IMR-90 (cell line): ENCODE measurements at regions not wholly inside any gene's neighbourhood (a gene's known extent, or its start where the extent isn't known, plus 50 kb on each side); places are given as distances from the start of the nearest gene placed in this dataset.

Experiments
- ATAC-seq: fragments of 200-7000 bp; cut with Tn5 transposase; 2 replicates; pipeline ENCODE4 v1.9.1; 2020; ENCODE audit warnings: low read depth, mild to moderate bottlenecking, moderate library complexity
- BruUV-seq: library from RNA; stranded (reverse); fragments of 400-500 nt; replicated peaks from 2 replicates; lab custom pipeline; 2021; lab: Mats Ljungman, UMichigan
- CTCF ChIA-PET: fragments of 300-600 bp; formaldehyde crosslinking; extraction: SDS; loops from one replicate; lab custom pipeline; 2021; ENCODE audit warnings: antibody characterized with exemption; lab: Yijun Ruan, JAX
- POLR2A ChIA-PET: fragments of 300-600 bp; sonication (Branson Sonifier 250); formaldehyde crosslinking; loops from one replicate; lab custom pipeline; 2022; ENCODE audit warnings: antibody characterized with exemption; ENCODE audit not compliant: unreplicated experiment; lab: Charles Lee
- DNase-seq: peaks from one replicate; pipeline ENCODE4 v3.0.0; 2013
- H2AFZ ChIP-seq: replicated peaks from 2 replicates; pipeline ENCODE3; 2013; ENCODE audit warnings: low read length, mild to moderate bottlenecking; ENCODE audit not compliant: poor library complexity
- H2AK5ac ChIP-seq: 2 replicates; pipeline ENCODE4 v1.6.1; 2013; ENCODE audit warnings: low read depth, low read length, inconsistent platforms
- H2AK9ac ChIP-seq: replicated peaks from 2 replicates; pipeline ENCODE3; 2013; ENCODE audit warnings: mild to moderate bottlenecking, low read depth, low read length, moderate library complexity; ENCODE audit not compliant: poor library complexity
- H2BK120ac ChIP-seq: 2 replicates; pipeline ENCODE4 v1.6.1; 2013; ENCODE audit warnings: low read depth, low read length, inconsistent platforms
- H2BK15ac ChIP-seq: 3 replicates; pipeline ENCODE4 v1.6.1; 2013; ENCODE audit warnings: low read depth, low read length, inconsistent platforms
- H2BK20ac ChIP-seq: 2 replicates; pipeline ENCODE4 v1.6.1; 2013; ENCODE audit warnings: low read depth, mild to moderate bottlenecking, inconsistent platforms, low read length, moderate library complexity
- H2BK5ac ChIP-seq: 2 replicates; pipeline ENCODE4 v1.6.1; 2013; ENCODE audit warnings: mild to moderate bottlenecking, low read depth, low read length, inconsistent platforms; ENCODE audit not compliant: poor library complexity, severe bottlenecking
- H3K14ac ChIP-seq: replicated peaks from 2 replicates; pipeline ENCODE4 v1.6.1; 2013; ENCODE audit warnings: low read depth, low read length, inconsistent platforms
- H3K18ac ChIP-seq: 2 replicates; pipeline ENCODE4 v1.6.1; 2013; ENCODE audit warnings: low read depth, low read length, control low read depth
- H3K23ac ChIP-seq: 2 replicates; pipeline ENCODE4 v1.6.1; 2013; ENCODE audit warnings: low read depth, low read length, inconsistent platforms
- H3K27ac ChIP-seq: 2 replicates; pipeline ENCODE4 v1.5.1; 2013; ENCODE audit warnings: mild to moderate bottlenecking, control low read depth, low read length; ENCODE audit not compliant: insufficient read depth
- H3K27me3 ChIP-seq: 2 replicates; pipeline ENCODE4 v1.6.1; 2013; ENCODE audit warnings: low read length; ENCODE audit not compliant: control insufficient read depth, insufficient read depth
- H3K36me3 ChIP-seq: 2 replicates; pipeline ENCODE4 v1.6.1; 2013; ENCODE audit warnings: low read length, mixed read lengths; ENCODE audit not compliant: control insufficient read depth, insufficient read depth
- H3K4ac ChIP-seq: 2 replicates; pipeline ENCODE4 v1.6.1; 2013; ENCODE audit warnings: low read depth, low read length, inconsistent platforms
- H3K4me1 ChIP-seq: 2 replicates; pipeline ENCODE4 v1.6.1; 2013; ENCODE audit warnings: low read length, mixed read lengths; ENCODE audit not compliant: control insufficient read depth, insufficient read depth
- H3K4me2 ChIP-seq: 2 replicates; pipeline ENCODE4 v1.6.1; 2013; ENCODE audit warnings: low read depth, mild to moderate bottlenecking, control low read depth, low read length, moderate library complexity
- H3K4me3 ChIP-seq: 2 replicates; pipeline ENCODE4 v1.5.1; 2013; ENCODE audit warnings: low read depth, mild to moderate bottlenecking, control low read depth, low read length, moderate library complexity; ENCODE audit not compliant: insufficient read depth
- H3K56ac ChIP-seq: 2 replicates; pipeline ENCODE4 v1.6.1; 2013; ENCODE audit warnings: low read length, inconsistent platforms; ENCODE audit not compliant: insufficient read depth; ENCODE audit errors: extremely low read depth
- H3K79me1 ChIP-seq, 2 experiments: 2 replicates each; pipeline ENCODE4 v1.6.1; 2013; ENCODE audit warnings: low read length in 2 of 2, inconsistent platforms in 1 of 2, low read depth in 1 of 2
- H3K9ac ChIP-seq: 2 replicates; pipeline ENCODE4 v1.6.1; 2013; ENCODE audit warnings: low read depth, low read length, control low read depth
- H3K9me1 ChIP-seq: 2 replicates; pipeline ENCODE4 v1.6.1; 2013; ENCODE audit warnings: low read length, inconsistent platforms; ENCODE audit not compliant: insufficient read depth
- H3K9me3 ChIP-seq: 2 replicates; pipeline ENCODE4 v1.6.1; 2013; ENCODE audit warnings: low read length; ENCODE audit not compliant: control insufficient read depth, insufficient read depth
- H4K20me1 ChIP-seq: 2 replicates; pipeline ENCODE4 v1.6.1; 2013; ENCODE audit warnings: low read length, inconsistent platforms; ENCODE audit not compliant: insufficient read depth
- H4K5ac ChIP-seq: 2 replicates; pipeline ENCODE4 v1.6.1; 2013; ENCODE audit warnings: mild to moderate bottlenecking, low read depth, low read length, control low read depth
- H4K8ac ChIP-seq, 2 experiments: 2 replicates each; pipeline ENCODE4 v1.6.1; 2013; ENCODE audit warnings: low read depth in 2 of 2, low read length in 2 of 2, control low read depth in 1 of 2, inconsistent platforms in 1 of 2
- H4K91ac ChIP-seq: 2 replicates; pipeline ENCODE4 v1.6.1; 2013; ENCODE audit warnings: low read depth, low read length, inconsistent platforms; ENCODE audit not compliant: insufficient read depth
- BHLHE40 ChIP-seq: fragments of 150-350 bp; IDR thresholded peaks from 2 replicates; pipeline ENCODE4 v1.6.1; 2016; ENCODE audit warnings: mild to moderate bottlenecking, low read depth, low read length
- CEBPB ChIP-seq: IDR thresholded peaks from 2 replicates; pipeline ENCODE4 v1.6.1; 2012; ENCODE audit warnings: low read depth, low read length, improper control_type of control experiment
- ELK1 ChIP-seq: fragments of 150-350 bp; IDR thresholded peaks from 2 replicates; pipeline ENCODE4 v1.6.1; 2016; ENCODE audit warnings: low read depth, mild to moderate bottlenecking, low read length, moderate library complexity, borderline replicate concordance
- FOS ChIP-seq: fragments of 150-350 bp; IDR thresholded peaks from 2 replicates; pipeline ENCODE4 v1.6.1; 2016; ENCODE audit warnings: low read depth, low read length
- NFE2L2 ChIP-seq: fragments of 150-350 bp; IDR thresholded peaks from 2 replicates; pipeline ENCODE4 v1.6.1; 2016; ENCODE audit warnings: low read depth, mild to moderate bottlenecking, low read length
- RAD21 ChIP-seq: IDR thresholded peaks from 2 replicates; pipeline ENCODE4 v1.6.1; 2012; ENCODE audit warnings: low read length, improper control_type of control experiment
- WGBS, 2 experiments: methylation state at CpG; one replicate each; pipeline versions ENCODE4 v1.1.5 to v1.1.7; 2013; ENCODE audit warnings: missing lambda C conversion rate in 2 of 2; ENCODE audit not compliant: insufficient read length in 1 of 2; ENCODE audit errors: extremely low coverage in 2 of 2; 5-methylcytosine and 5-hydroxymethylcytosine counted together
- dilution Hi-C: fragments of 300-500 bp; cut with HindIII; formaldehyde crosslinking; loops from one replicate; pipeline ENCODE4 v1.14.3; 2018; ENCODE audit warnings: low sequenced_read_pairs; ENCODE audit not compliant: unreplicated experiment
- in situ Hi-C: fragments of 300-500 bp; cut with MboI; formaldehyde crosslinking; loops from 3 replicates; pipeline ENCODE4 v1.14.3; 2019; ENCODE audit warnings: low sequenced_read_pairs, inconsistent platforms, mixed read lengths
- intact Hi-C: fragments of 100-400 bp; cut with micrococcal nuclease; formaldehyde crosslinking; loops from 2 replicates; pipeline ENCODE4 v1.10.0; 2022
- TF ChIP-seq, protein P1 (sequence below): fragments of 150-350 bp; IDR thresholded peaks from 2 replicates; pipeline ENCODE4 v1.6.1; 2017; ENCODE audit warnings: mild to moderate bottlenecking, antibody characterized with exemption, low read length, low read depth

DNA sequence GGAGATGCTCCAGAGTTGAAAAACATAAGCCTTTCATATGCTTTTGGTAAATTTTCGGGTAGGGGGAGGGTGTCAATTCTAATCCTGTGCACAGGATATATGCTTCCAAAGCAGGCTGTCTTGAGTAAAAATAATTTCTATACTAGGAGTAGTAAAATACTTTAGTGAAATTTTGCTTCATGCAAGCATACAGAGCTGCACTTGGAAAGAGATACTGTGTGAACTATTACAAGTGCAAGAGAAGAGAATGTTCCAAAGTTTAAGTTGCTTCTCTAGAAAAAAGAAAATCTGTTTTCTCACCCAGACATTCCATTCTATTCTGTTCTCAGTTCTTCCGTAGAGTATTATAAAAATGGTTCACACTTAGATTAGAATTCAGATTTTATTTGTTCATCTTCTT is 324.6 kb upstream of the AADAT start:
- Histone ChIP-seq H3K27me3 (no peaks in the 10 kb centered on the region), H3K23ac (no peak overlapping the region), H4K8ac (no peak overlapping the region), H4K20me1 (no peaks in the 10 kb centered on the region), H3K4me3 (no peak overlapping the region), H3K4me2 (no peak overlapping the region), H4K91ac (no peak overlapping the region), H2AFZ (no peak overlapping the region), H3K27ac (no peak overlapping the region), H2BK15ac (no peak overlapping the region), H3K18ac (no peak overlapping the region), H3K56ac (no peak overlapping the region), H3K4me1 (no peaks in the 10 kb centered on the region), H2BK20ac (no peak overlapping the region), H3K79me1 (no peaks in the 10 kb centered on the region), H3K36me3 (no peaks in the 10 kb centered on the region), H2AK5ac (no peak overlapping the region), H3K9ac (no peak overlapping the region), H2BK5ac (no peak overlapping the region), H2AK9ac (no peak overlapping the region), H3K14ac (no peak overlapping the region), H3K9me3 (no peaks in the 10 kb centered on the region; the same call in 1 of the 2 replicates), H3K4ac (no peak overlapping the region), H2BK120ac (no peak overlapping the region), H3K9me1 (no peaks in the 10 kb centered on the region), H4K5ac (no peak overlapping the region)
- dilution Hi-C loops (no loop called here), in situ Hi-C loops (no loop called here), intact Hi-C loops (no loop called here)
- DNase-seq (no peak), ATAC-seq (no peak)
- WGBS, 2 experiments = no CpG with 5 or more reads among the region's 2 CpGs
- ChIA-PET CTCF (no interaction called here), POLR2A (no interaction called here)
- TF ChIP-seq RAD21 (no peak), FOS (no peak), ELK1 (no peak), BHLHE40 (no peak), NFE2L2 (no peak), CEBPB (no peak)
- TF ChIP-seq, protein P1, sequence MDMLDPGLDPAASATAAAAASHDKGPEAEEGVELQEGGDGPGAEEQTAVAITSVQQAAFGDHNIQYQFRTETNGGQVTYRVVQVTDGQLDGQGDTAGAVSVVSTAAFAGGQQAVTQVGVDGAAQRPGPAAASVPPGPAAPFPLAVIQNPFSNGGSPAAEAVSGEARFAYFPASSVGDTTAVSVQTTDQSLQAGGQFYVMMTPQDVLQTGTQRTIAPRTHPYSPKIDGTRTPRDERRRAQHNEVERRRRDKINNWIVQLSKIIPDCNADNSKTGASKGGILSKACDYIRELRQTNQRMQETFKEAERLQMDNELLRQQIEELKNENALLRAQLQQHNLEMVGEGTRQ = no peak
- no TSS peak for BruUV-seq
